Effector memory CD8-positive, alpha-beta T cell (primary cell): ENCODE measurements at regions not wholly inside any gene's neighbourhood (a gene's known extent, or its start where the extent isn't known, plus 50 kb on each side); places are given as distances from the start of the nearest gene placed in this dataset.
A peak's percentile ranks its signal among the peaks of the same experiment; 100 is the strongest.

Source experiments
- ATAC-seq: fragments of 150-1000 bp; cut with Tn5 transposase; replicated peaks from 2 replicates; pipeline ENCODE4 v1.10.0; 2021; ENCODE audit warnings: mild to moderate bottlenecking, moderate library complexity
- DNase-seq, 3 experiments: peaks; one replicate each; pipeline ENCODE4 v3.0.0; 2021
- H3K27ac Mint-ChIP-seq, 2 donors: one replicate each; pipeline ENCODE4 v1.8.0; 2022; ENCODE audit warnings: mild to moderate bottlenecking in 2 of 2, mixed read lengths in 2 of 2, moderate library complexity in 2 of 2
- H3K27me3 Mint-ChIP-seq, 2 donors: one replicate each; pipeline ENCODE4 v1.8.0; 2022; ENCODE audit warnings: mixed read lengths in 2 of 2
- H3K36me3 Mint-ChIP-seq: one replicate; pipeline ENCODE4 v1.8.0; 2022; ENCODE audit warnings: mild to moderate bottlenecking, moderate library complexity, mixed read lengths; ENCODE audit not compliant: insufficient read depth
- H3K4me1 Mint-ChIP-seq, 2 donors: one replicate each; pipeline ENCODE4 v1.8.0; 2022; ENCODE audit warnings: low read depth in 2 of 2, mixed read lengths in 2 of 2
- H3K4me3 Mint-ChIP-seq, 2 donors: one replicate each; pipeline ENCODE4 v1.8.0; 2022; ENCODE audit warnings: mild to moderate bottlenecking in 2 of 2, mixed read lengths in 2 of 2, moderate library complexity in 2 of 2
- H3K9me3 Mint-ChIP-seq, 2 donors: one replicate each; pipeline ENCODE4 v1.8.0; 2022; ENCODE audit warnings: mixed read lengths in 2 of 2

DNA sequence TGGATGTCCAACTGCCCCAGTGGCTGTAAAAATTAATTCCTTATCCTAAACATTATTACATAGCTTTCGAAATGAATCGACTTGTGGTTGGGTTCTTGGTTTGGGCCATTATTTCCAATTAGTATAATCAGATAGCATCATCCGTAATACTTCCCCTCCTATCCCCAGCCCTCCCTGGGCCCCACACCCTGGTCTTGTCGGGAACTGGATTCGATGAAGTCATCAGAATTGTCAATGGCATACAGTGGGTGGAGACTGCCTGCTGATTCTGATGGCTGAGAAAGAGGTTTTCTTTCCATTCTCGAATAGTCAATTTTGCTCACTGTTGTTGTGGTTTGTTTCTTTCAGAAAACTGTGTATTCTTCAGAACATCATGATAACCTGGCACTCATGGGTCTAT lies 395.1 kb downstream of the SEC14L1 start:
- DNase-seq = no peak
- Mint-ChIP-seq H3K36me3 (no peaks in the 10 kb centered on the region), H3K4me1 (peaks cover 0 to 5% of the 10 kb centered on the region in 2 donors), H3K4me3 (no peak overlapping the region), H3K9me3 (no peaks in the 10 kb centered on the region), H3K27ac (no peak overlapping the region), H3K27me3 (peaks cover 20 to 47% of the 10 kb centered on the region in 2 donors)
- ATAC-seq = no peak

DNA sequence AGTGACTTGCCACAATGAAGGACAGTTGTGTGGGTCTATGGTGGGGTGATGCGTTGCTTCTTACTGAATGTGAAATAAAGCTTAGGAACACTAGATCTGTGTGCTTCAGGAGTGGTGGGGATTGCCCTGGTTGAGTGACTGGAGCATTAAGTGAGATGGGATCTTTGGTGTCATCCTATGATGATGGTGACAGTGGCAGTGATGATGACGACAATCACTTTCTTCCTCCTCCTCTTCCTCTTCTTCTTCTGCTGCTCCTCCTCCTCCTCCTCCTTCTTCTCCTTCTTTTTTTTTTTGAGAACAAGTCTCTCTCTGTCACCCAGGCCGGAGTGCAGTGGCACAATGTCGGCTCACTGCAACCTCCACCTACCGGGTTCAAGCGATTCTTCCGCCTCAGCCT lies 396.8 kb downstream of the SEC14L1 start:
- Mint-ChIP-seq H3K4me1 (peaks cover 0 to 8% of the 10 kb centered on the region in 2 donors), H3K4me3 (no peak overlapping the region), H3K27ac (peak overlapping the region in 1 of 2 donors; percentile 47), H3K27me3 (peaks cover 23 to 52% of the 10 kb centered on the region in 2 donors), H3K36me3 (no peaks in the 10 kb centered on the region), H3K9me3 (no peaks in the 10 kb centered on the region)
- DNase-seq = no peak
- ATAC-seq = no peak

DNA sequence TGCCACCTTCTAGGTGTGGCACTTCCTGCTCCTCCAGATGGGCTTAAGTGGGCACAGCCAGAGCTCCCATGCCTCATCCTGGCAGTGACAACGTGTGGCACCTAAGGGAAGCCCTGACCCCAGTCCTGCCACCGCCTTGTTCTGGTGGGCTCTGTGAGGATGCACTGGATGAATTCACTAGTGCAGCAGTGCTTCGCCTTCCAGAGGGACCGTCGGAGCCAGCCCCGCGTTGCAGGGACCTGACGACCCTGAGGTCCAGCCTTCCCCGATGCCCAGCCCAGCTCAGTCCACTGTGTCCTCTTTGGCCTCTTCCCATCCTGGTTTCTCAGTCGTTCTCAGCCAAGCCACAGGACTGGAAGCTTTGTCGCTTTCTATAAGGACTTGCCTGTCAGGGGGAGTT lies 399.8 kb downstream of the SEC14L1 start:
- no peak overlapping the region for H3K27ac Mint-ChIP-seq
- no peaks in the 10 kb centered on the region for H3K36me3 Mint-ChIP-seq
- DNase-seq = no peak
- no peak overlapping the region for H3K4me3 Mint-ChIP-seq
- H3K9me3 Mint-ChIP-seq = no peaks in the 10 kb centered on the region
- H3K27me3 Mint-ChIP-seq = peaks cover 23 to 43% of the 10 kb centered on the region in 2 donors
- no peak for ATAC-seq
- H3K4me1 Mint-ChIP-seq = peaks cover 0 to 6% of the 10 kb centered on the region in 2 donors

DNA sequence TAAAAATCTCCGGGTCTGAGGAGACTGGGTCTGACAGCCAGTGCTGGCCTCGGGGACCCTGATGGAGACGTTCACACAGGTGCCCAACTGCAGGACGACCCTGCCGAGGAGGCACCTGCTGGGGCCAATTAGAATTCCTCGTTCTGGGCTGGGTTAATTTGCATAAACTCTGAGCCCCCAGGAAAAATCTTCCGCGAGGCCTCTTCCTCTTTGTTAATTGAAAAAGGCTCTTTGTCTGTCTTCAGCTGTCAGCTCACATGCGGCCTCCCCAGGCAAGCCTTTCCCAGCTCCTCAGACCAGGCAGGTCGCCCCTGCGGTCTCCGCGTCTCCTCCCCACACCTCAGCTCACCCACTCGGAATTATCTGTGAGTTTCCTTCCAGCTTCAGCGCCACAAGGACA lies 400.2 kb downstream of the SEC14L1 start:
- ATAC-seq (no peak), DNase-seq (no peak)
- H3K27ac Mint-ChIP-seq = no peak overlapping the region
- peaks cover 0 to 3% of the 10 kb centered on the region in 2 donors for H3K4me1 Mint-ChIP-seq
- no peaks in the 10 kb centered on the region for H3K36me3 Mint-ChIP-seq
- no peak overlapping the region for H3K4me3 Mint-ChIP-seq
- peaks cover 23 to 39% of the 10 kb centered on the region in 2 donors for H3K27me3 Mint-ChIP-seq
- no peaks in the 10 kb centered on the region for H3K9me3 Mint-ChIP-seq

DNA sequence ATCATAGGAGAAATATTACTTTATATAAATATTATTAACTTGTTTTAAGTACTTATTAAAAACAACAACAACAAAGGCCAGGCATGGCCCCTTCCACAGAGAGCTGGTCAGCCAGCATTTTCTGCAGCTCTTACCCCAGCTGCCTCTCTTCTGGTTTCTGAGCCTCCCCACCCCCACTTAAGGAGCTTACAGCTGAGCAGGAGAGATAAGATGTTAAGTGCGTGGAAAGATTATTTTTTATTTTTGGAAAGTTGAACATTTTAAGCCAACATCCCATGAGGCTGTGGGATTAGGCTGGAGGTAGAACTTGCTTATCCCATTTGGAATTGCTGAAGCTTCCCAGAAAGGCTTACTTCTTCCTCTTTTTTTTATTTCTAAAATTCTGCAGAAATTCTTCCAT lies 401.2 kb downstream of the SEC14L1 start:
- peaks cover 23 to 38% of the 10 kb centered on the region in 2 donors for H3K27me3 Mint-ChIP-seq
- no peaks in the 10 kb centered on the region for H3K9me3 Mint-ChIP-seq
- H3K4me1 Mint-ChIP-seq = peaks cover 0 to 3% of the 10 kb centered on the region in 2 donors
- no peak for ATAC-seq
- no peak for DNase-seq
- H3K4me3 Mint-ChIP-seq = no peak overlapping the region
- no peak overlapping the region for H3K27ac Mint-ChIP-seq
- H3K36me3 Mint-ChIP-seq = no peaks in the 10 kb centered on the region

DNA sequence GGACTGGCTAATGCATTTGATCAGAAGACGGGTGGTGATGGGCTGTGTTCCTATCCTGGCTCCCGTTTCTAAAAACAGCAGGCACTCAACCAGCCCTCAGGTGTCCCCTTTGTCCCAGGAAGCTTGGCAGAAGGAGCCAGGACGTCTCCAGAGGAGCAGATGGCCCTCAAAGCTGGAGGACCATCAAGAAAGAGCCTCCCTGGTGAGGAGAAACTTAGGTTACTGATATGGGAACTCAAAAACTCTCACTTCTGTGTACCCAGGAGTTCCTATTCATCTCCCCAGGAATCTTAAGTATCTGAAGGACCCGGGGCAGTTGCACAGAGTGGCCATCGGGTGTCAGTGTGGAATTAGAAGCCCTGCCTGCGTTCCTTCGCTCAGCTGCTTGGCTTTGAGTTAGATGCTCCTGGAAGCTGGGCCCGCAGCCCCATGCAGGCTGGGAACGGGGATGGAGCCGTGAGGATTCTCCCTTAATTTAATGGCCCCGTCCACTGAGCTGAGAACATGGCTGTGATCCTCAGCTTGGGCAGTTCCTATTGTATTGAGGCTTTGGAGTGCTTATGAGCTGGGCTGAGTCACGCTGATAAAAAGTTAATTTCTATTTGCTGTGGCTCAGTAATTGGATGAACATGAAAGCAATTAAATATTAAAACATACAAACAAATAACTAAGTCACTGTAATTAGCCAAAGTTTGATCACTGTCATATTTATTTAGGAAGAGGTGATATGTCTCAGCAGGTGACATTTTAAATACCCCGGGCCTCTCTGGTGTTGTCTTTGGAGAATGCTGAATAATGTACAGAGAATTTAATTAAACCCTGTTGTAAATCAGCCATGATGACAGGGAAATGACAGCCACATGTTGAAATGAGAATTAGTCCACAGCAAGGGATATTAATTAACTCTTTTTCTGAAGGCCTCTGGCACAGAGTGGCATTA lies 402.1 kb downstream of the SEC14L1 start:
- Mint-ChIP-seq H3K27ac (no peak overlapping the region), H3K4me3 (no peak overlapping the region), H3K9me3 (no peaks in the 10 kb centered on the region), H3K4me1 (peaks cover 0 to 3% of the 10 kb centered on the region in 2 donors), H3K36me3 (no peaks in the 10 kb centered on the region), H3K27me3 (peaks cover 19 to 33% of the 10 kb centered on the region in 2 donors)
- DNase-seq = peak; percentile 32 to 47 (median 34)
- ATAC-seq = peak; percentile 71

DNA sequence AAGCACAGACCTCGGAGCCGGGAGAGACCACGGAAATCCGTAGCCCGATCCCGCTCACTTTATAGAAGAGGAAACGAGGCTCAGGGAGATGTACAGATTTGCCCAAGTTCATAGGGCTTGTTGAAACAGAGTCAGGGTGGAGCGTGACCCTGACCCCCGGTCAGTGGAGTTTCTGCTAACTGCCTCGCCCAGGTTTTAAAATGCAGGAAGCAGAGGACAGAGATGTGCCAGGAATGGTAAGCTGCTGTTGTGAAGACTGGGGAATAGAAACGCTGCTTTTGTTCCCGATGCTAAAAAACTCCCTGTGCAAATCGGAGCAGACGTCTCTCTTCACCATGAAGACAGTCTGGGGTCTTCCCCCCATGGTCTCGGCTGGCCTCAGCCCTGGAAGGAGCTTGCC lies 403.0 kb downstream of the SEC14L1 start:
- Mint-ChIP-seq H3K4me1 (peaks cover 0 to 3% of the 10 kb centered on the region in 2 donors), H3K27ac (no peak overlapping the region), H3K27me3 (peaks cover 14 to 25% of the 10 kb centered on the region in 2 donors), H3K4me3 (no peak overlapping the region), H3K9me3 (no peaks in the 10 kb centered on the region), H3K36me3 (no peaks in the 10 kb centered on the region)
- ATAC-seq (no peak), DNase-seq (no peak)

DNA sequence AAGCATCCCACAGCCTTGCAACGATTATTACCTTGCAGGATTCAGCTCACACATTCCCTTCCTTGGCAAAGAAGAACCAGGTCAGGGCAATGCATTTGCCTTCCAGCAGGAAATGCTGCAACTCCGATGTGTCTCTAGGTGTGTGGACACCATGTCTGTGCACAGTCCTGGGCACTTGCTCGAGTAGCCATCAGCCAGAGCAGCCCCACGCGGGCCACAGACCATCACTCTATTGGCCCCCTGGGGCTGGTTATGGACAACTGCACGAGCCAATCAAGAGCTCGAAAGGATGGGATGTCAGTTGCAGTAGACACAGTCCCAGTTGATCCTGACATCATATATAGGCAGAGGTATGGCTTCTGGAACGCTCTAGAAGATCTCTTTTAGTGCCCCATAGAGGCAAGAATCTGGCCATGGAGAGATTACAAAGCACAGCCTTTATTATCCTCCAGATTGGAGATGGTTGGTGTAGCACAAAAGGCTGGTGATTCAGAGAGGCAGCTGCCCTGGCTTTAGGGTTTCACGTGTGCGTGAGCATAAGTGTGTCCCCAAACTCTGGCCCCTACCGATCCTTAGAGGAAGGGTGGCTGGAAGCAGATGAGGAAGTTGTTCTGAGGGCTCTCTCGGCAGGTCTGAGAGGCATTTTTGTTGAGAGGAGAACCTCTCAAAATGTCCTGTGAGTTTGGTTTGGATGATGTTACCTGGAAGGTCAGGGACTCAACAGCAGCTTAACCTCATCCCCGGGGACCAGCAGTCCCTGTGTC lies 403.8 kb downstream of the SEC14L1 start:
- no peak overlapping the region for H3K4me3 Mint-ChIP-seq
- peaks cover 14 to 25% of the 10 kb centered on the region in 2 donors for H3K27me3 Mint-ChIP-seq
- no peaks in the 10 kb centered on the region for H3K36me3 Mint-ChIP-seq
- ATAC-seq = no peak
- no peaks in the 10 kb centered on the region for H3K9me3 Mint-ChIP-seq
- H3K4me1 Mint-ChIP-seq = peaks cover 0 to 3% of the 10 kb centered on the region in 2 donors
- no peak overlapping the region for H3K27ac Mint-ChIP-seq
- no peak for DNase-seq

DNA sequence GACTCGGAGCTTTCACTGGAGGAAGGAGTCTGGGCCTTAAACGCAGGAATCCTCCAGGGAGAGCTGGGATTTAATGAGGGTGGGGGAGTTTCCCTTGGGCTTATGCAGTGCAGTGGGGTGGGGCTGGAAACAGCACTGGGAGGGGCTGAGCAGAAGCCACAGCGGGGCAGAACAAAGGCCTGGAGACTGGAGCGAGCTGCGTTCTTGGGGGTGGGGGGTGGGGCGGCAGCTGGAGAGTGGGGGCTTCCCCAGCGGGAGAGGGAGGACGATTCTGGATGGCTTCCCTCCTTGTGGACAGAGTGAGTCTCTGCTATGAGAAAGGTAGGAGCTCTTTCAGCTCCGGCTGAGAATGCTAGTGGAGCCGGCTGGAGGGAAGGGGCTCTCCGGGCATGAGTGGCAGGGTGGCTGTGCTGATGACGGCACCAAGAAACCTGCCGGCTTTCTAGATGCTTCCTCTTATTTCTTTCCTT lies 406.0 kb downstream of the SEC14L1 start:
- H3K27me3 Mint-ChIP-seq = peaks cover 0 to 5% of the 10 kb centered on the region in 2 donors
- H3K4me3 Mint-ChIP-seq = no peak overlapping the region
- no peak overlapping the region for H3K27ac Mint-ChIP-seq
- ATAC-seq (no peak), DNase-seq (no peak)
- H3K9me3 Mint-ChIP-seq = no peaks in the 10 kb centered on the region
- no peaks in the 10 kb centered on the region for H3K36me3 Mint-ChIP-seq
- H3K4me1 Mint-ChIP-seq = no peaks in the 10 kb centered on the region

DNA sequence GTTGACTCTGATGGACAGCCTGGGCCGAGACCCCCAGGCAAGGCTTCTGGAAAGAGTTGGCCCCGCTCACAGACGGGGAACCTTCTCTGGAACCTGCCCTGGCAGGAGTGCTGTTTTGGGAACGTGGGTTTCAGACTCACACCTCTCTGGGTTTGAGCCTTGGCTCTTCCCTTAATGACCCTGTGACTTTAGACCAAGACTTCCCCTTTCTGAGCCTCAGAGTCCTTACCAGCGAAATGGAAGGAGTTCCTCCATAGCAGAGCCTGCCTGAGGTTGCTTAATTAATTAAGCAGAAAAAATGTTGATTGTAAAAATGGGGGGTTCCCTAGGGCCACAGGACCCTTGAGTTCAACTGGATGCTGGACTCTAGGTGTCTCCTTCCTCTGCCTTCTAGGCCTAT lies 408.2 kb downstream of the SEC14L1 start:
- Mint-ChIP-seq H3K36me3 (no peaks in the 10 kb centered on the region), H3K4me3 (no peak overlapping the region), H3K4me1 (no peaks in the 10 kb centered on the region), H3K27me3 (no peaks in the 10 kb centered on the region), H3K9me3 (no peaks in the 10 kb centered on the region), H3K27ac (no peak overlapping the region)
- ATAC-seq = no peak
- no peak for DNase-seq

DNA sequence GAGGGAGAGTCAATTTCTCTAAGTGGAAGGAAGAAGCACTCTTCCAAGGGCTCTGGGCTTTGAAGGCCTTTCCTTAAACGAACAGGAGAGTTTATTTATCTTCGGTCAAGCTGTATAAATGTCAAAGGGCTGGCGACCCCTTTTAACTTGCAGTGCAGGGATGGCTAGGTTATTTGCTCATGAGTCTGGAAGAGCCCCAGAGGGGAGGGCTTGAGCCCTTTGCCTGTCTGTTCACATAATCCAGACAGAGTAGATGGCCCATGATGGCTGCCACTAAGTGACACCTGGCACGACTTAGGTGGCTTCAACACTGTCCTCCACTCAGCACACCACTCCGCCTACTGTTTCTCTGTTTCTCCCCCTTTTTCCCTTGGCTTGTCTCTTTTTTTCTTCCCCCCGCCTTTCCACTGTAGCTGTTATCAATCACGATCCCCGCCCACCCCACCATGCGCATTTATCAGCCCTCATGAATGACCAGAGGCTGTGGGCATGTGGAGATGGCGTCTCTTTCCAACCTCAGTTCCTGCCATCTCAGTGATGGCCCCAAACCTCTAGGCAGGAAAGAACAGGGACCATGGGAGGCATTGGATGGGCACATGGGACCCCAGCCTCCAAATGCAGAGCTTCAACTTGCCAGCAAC lies 408.7 kb upstream of the TNRC6C start:
- no peaks in the 10 kb centered on the region for H3K27me3 Mint-ChIP-seq
- H3K9me3 Mint-ChIP-seq = no peaks in the 10 kb centered on the region
- H3K36me3 Mint-ChIP-seq = no peaks in the 10 kb centered on the region
- no peak for DNase-seq
- H3K4me3 Mint-ChIP-seq = no peak overlapping the region
- no peak for ATAC-seq
- H3K4me1 Mint-ChIP-seq = no peaks in the 10 kb centered on the region
- no peak overlapping the region for H3K27ac Mint-ChIP-seq

DNA sequence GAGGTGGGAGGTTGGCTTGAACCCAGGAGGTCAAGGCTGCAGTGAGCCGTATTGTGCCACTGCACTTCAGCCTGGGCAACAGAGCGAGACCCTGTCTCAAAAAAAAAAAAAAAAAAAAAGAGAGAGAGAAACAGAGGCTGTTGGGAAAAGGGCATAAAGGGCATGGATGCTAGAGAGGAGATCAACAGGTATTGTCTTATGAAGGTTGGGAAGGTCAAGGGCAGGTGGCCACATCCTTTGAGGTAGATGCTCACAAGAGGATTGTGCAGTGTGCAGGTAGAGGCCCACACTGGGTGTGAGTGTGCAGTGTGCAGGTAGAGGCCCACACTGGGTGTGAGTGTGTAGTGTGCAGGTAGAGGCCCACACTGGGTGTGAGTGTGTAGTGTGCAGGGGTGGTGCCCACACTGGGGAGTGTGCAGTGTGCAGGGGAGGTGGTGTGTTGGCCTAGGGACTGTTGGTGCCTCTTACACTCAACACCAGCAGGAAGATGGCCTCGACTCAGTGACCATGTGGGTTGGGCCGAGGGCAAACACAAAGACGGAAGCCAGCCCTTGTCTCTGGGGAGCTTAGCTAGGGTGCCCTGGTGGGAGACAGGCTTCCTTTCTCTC lies 404.9 kb upstream of the TNRC6C start:
- no peaks in the 10 kb centered on the region for H3K36me3 Mint-ChIP-seq
- H3K27me3 Mint-ChIP-seq = peaks cover 24 to 29% of the 10 kb centered on the region in 2 donors
- no peaks in the 10 kb centered on the region for H3K9me3 Mint-ChIP-seq
- ATAC-seq (no peak), DNase-seq (no peak)
- H3K4me1 Mint-ChIP-seq = no peaks in the 10 kb centered on the region
- H3K27ac Mint-ChIP-seq = no peak overlapping the region
- no peak overlapping the region for H3K4me3 Mint-ChIP-seq

DNA sequence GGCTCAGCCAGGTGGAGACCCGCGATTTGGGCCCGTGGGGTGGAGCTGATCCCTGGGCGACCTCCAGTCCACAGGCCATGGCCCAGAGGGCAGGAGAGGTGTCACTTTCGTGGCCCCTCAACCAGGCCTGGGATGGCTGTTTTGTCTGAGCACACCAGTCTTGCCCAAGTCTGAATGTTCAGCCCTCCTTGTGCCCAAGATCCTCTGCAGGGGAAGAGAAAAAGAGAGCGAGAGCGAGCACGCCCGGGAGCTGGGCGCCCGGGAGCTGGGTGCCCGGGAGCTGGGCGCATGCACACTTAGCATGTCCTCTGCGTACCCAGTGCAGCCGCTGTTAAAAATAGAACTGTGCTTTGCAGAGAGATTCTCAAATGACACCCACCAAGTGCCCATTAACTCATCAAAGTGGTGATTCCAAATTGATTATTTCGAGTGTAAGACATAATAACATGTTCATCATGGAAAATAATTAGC lies 403.3 kb upstream of the TNRC6C start:
- H3K36me3 Mint-ChIP-seq = no peaks in the 10 kb centered on the region
- ATAC-seq = no peak

More for the DNA sequence above, 403.3 kb upstream of the TNRC6C start:
- Mint-ChIP-seq H3K9me3 (no peaks in the 10 kb centered on the region), H3K27me3 (peaks cover 33 to 44% of the 10 kb centered on the region in 2 donors), H3K4me1 (no peaks in the 10 kb centered on the region), H3K27ac (no peak overlapping the region), H3K4me3 (no peak overlapping the region)
- no peak for DNase-seq
